Glutamatergic neuron (in vitro differentiated cells): ENCODE measurements at regions not wholly inside any gene's neighbourhood (a gene's known extent, or its start where the extent isn't known, plus 50 kb on each side); places are given as distances from the start of the nearest gene placed in this dataset.
"Not testable (repeated sequence)": the region's sequence is repeated elsewhere in the genome, so short reads cannot be mapped to it uniquely, and the experiment has no call there.

Experiments
- DNase-seq: peaks from one replicate; pipeline ENCODE4 v3.0.0; 2022
- H3K27ac Mint-ChIP-seq: one replicate; pipeline ENCODE4 v1.8.0; 2020; ENCODE audit warnings: mild to moderate bottlenecking, mixed read lengths, inconsistent platforms; ENCODE audit not compliant: unreplicated experiment
- H3K27me3 Mint-ChIP-seq: one replicate; pipeline ENCODE4 v1.8.0; 2020; ENCODE audit warnings: mild to moderate bottlenecking, moderate library complexity, mixed read lengths, inconsistent platforms; ENCODE audit not compliant: unreplicated experiment
- H3K36me3 Mint-ChIP-seq: one replicate; pipeline ENCODE4 v1.8.0; 2020; ENCODE audit warnings: mild to moderate bottlenecking, mixed read lengths, inconsistent platforms; ENCODE audit not compliant: unreplicated experiment
- H3K4me1 Mint-ChIP-seq: one replicate; pipeline ENCODE4 v1.8.0; 2020; ENCODE audit warnings: mild to moderate bottlenecking, low read depth, mixed read lengths, inconsistent platforms; ENCODE audit not compliant: unreplicated experiment
- H3K4me3 Mint-ChIP-seq: one replicate; pipeline ENCODE4 v1.8.0; 2020; ENCODE audit warnings: mild to moderate bottlenecking, mixed read lengths, inconsistent platforms; ENCODE audit not compliant: unreplicated experiment
- H3K9me3 Mint-ChIP-seq: one replicate; pipeline ENCODE4 v1.8.0; 2020; ENCODE audit warnings: mild to moderate bottlenecking, moderate library complexity, mixed read lengths, inconsistent platforms; ENCODE audit not compliant: unreplicated experiment
- CTCF ChIP-seq: fragments of 200-600 bp; sonication (generic); IDR thresholded peaks from one replicate; pipeline ENCODE4 v1.5.0; 2021; ENCODE audit not compliant: partially characterized antibody, unreplicated experiment

GRCh38 chr9:107569174-107569573 is 79.6 kb upstream of the KLF4 start:
- H3K27me3 Mint-ChIP-seq, result peaks cover 1% of the 10 kb centered on the region
- H3K9me3 Mint-ChIP-seq, result no peaks in the 10 kb centered on the region
- no peak overlapping the region for H3K4me3 Mint-ChIP-seq
- no peak for DNase-seq
- H3K27ac Mint-ChIP-seq, result no peak overlapping the region
- no peak for TF ChIP-seq CTCF
- H3K4me1 Mint-ChIP-seq, result peaks cover 2% of the 10 kb centered on the region
- no peaks in the 10 kb centered on the region for H3K36me3 Mint-ChIP-seq

- DNase-seq, H3K36me3 Mint-ChIP-seq, H3K27me3 Mint-ChIP-seq: not testable (repeated sequence)
Measured at GRCh38 chr9:107568406-107568805, 78.8 kb upstream of the KLF4 start.

GRCh38 chr9:107567462-107567861 is 77.9 kb upstream of the KLF4 start:
- Mint-ChIP-seq H3K27me3 (peaks cover 1% of the 10 kb centered on the region), H3K4me1 (peaks cover 2% of the 10 kb centered on the region), H3K4me3 (no peak overlapping the region), H3K36me3 (no peaks in the 10 kb centered on the region), H3K9me3 (no peaks in the 10 kb centered on the region), H3K27ac (no peak overlapping the region)
- no peak for DNase-seq
- no peak for TF ChIP-seq CTCF

More at GRCh38 chr9:107568406-107568805, 78.8 kb upstream of the KLF4 start:
- H3K4me1 Mint-ChIP-seq, H3K4me3 Mint-ChIP-seq, H3K9me3 Mint-ChIP-seq, H3K27ac Mint-ChIP-seq: not testable (repeated sequence)

GRCh38 chr9:107566611-107567061 is 77.1 kb upstream of the KLF4 start:
- H3K36me3 Mint-ChIP-seq, result no peaks in the 10 kb centered on the region
- H3K4me1 Mint-ChIP-seq, result peaks cover 2% of the 10 kb centered on the region
- TF ChIP-seq CTCF, result no peak
- DNase-seq, result no peak
- no peak overlapping the region for H3K4me3 Mint-ChIP-seq
- H3K9me3 Mint-ChIP-seq, result no peaks in the 10 kb centered on the region
- no peak overlapping the region for H3K27ac Mint-ChIP-seq
- peaks cover 3% of the 10 kb centered on the region for H3K27me3 Mint-ChIP-seq

- no peak for DNase-seq
- H3K27me3 Mint-ChIP-seq, result peaks cover 3% of the 10 kb centered on the region
- peaks cover 2% of the 10 kb centered on the region for H3K4me1 Mint-ChIP-seq
- H3K4me3 Mint-ChIP-seq, result no peak overlapping the region
- H3K27ac Mint-ChIP-seq, result no peak overlapping the region
- H3K36me3 Mint-ChIP-seq, result no peaks in the 10 kb centered on the region
- TF ChIP-seq CTCF, result no peak
- no peaks in the 10 kb centered on the region for H3K9me3 Mint-ChIP-seq
Measured at GRCh38 chr9:107562798-107563197, 73.2 kb upstream of the KLF4 start.
